ENCODE measurements at regions not wholly inside any gene's neighbourhood (a gene's known extent, or its start where the extent isn't known, plus 50 kb on each side); places are given as distances from the start of the nearest gene placed in this dataset.
"Not testable (repeated sequence)": the region's sequence is repeated elsewhere in the genome, so short reads cannot be mapped to it uniquely, and the experiment has no call there.

GRCh38 chr5:27996665-27997064 lies 958.3 kb upstream of the CDH9 start:
- no peak for DNase-seq

- no peak for DNase-seq
These were observed 957.5 kb upstream of the CDH9 start for GRCh38 chr5:27995867-27996266.

GRCh38 chr5:27978322-27978721 lies 939.9 kb upstream of the CDH9 start:
- DNase-seq: no peak

- no peak for DNase-seq
These were observed 930.8 kb upstream of the CDH9 start for GRCh38 chr5:27969157-27969556.

- no peak for DNase-seq
These were observed 924.8 kb upstream of the CDH9 start for GRCh38 chr5:27963050-27963783.

- no peak for DNase-seq
These were observed 923.8 kb upstream of the CDH9 start for GRCh38 chr5:27962198-27962597.

GRCh38 chr5:27947088-27947487 lies 908.7 kb upstream of the CDH9 start:
- no peak for DNase-seq

- DNase-seq: no peak
These were observed 906.1 kb upstream of the CDH9 start for GRCh38 chr5:27944471-27944870.

GRCh38 chr5:27938989-27939388 lies 900.6 kb upstream of the CDH9 start:
- DNase-seq: no peak

GRCh38 chr5:27928060-27928459 lies 889.7 kb upstream of the CDH9 start:
- DNase-seq: no peak

GRCh38 chr5:27911216-27911615 lies 872.8 kb upstream of the CDH9 start:
- DNase-seq: no peak

- no peak for DNase-seq
These were observed 870.0 kb upstream of the CDH9 start for GRCh38 chr5:27908341-27908740.

- DNase-seq: no peak
These were observed 868.7 kb upstream of the CDH9 start for GRCh38 chr5:27906931-27907601.

GRCh38 chr5:27906481-27906880 lies 868.1 kb upstream of the CDH9 start:
- DNase-seq: no peak

- no peak for DNase-seq
These were observed 862.4 kb upstream of the CDH9 start for GRCh38 chr5:27900761-27901160.

GRCh38 chr5:27876071-27876470 lies 837.7 kb upstream of the CDH9 start:
- no peak for DNase-seq

GRCh38 chr5:27875148-27875547 lies 836.8 kb upstream of the CDH9 start:
- DNase-seq: no peak

- DNase-seq: no peak
These were observed 829.9 kb upstream of the CDH9 start for GRCh38 chr5:27868292-27868691.

GRCh38 chr5:27855491-27855890 lies 817.1 kb upstream of the CDH9 start:
- no peak for DNase-seq

- no peak for DNase-seq
These were observed 816.0 kb upstream of the CDH9 start for GRCh38 chr5:27854243-27854852.

- DNase-seq: no peak
These were observed 806.9 kb upstream of the CDH9 start for GRCh38 chr5:27845248-27845647.

- not testable (repeated sequence) for DNase-seq
These were observed 798.3 kb upstream of the CDH9 start for GRCh38 chr5:27836704-27837103.

GRCh38 chr5:27832886-27833285 lies 794.5 kb upstream of the CDH9 start:
- DNase-seq: no peak

- DNase-seq: no peak
These were observed 792.2 kb upstream of the CDH9 start for GRCh38 chr5:27830546-27830945.
